ENCODE measurements at regions not wholly inside any gene's neighbourhood (a gene's known extent, or its start where the extent isn't known, plus 50 kb on each side); places are given as distances from the start of the nearest gene placed in this dataset.

GRCh38 chr3:64358176-64358575 lies 132.9 kb upstream of the PRICKLE2 start:
- Histone ChIP-seq H3K27ac (peak overlapping the region in 1 of 4 donors; percentile 28), H3K27me3 (no peaks in the 10 kb centered on the region), H3K9me3 (no peaks in the 10 kb centered on the region), H3K4me3 (no peak overlapping the region), H3K36me3 (no peaks in the 10 kb centered on the region), H3K4me1 (peaks cover 13 to 35% (median 26%) of the 10 kb centered on the region in 4 donors)
- no peak for TF ChIP-seq EP300 (IDR thresholded peaks at IDR 0.05)
- WGBS, 2 donors = 55 to 59% methylated on average over 4 of the region's 4 CpGs
- DNase-seq (no peak), ATAC-seq (ENCODE audit: low FRiP score in 2 of 2) (no peak)

DNA sequence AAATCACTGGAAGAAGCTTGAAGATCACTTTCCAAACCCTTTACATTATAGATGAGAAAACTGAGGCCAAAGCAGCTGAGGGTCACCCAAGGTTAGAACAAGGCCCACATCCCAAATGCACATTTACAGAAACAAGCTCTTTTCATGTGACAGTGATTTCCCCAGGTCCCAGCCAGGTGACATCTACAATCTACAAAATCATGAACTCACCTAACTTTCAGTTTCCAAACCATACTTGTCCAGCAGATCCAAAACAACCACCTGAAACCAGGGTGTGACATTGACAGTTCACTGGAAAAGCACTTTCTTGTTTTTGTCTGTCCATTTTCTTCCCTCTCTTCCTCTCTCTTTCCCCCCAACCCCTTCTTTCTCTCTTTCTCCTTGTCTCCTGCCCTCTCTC lies 132.2 kb upstream of the PRICKLE2 start:
- H3K9me3 ChIP-seq = no peaks in the 10 kb centered on the region
- DNase-seq (no peak), ATAC-seq (ENCODE audit: low FRiP score in 2 of 2) (no peak)
- H3K27ac ChIP-seq = peak overlapping the region in 1 of 4 donors; percentile 21
- no peaks in the 10 kb centered on the region for H3K27me3 ChIP-seq
- H3K4me3 ChIP-seq = no peak overlapping the region
- H3K36me3 ChIP-seq = no peaks in the 10 kb centered on the region
- no peak for TF ChIP-seq EP300 (IDR thresholded peaks at IDR 0.05)
- TF ChIP-seq POLR2A (IDR thresholded peaks at IDR 0.05) = no peak
- no peak for TF ChIP-seq CTCF (IDR thresholded peaks at IDR 0.05)
- no peak for TF ChIP-seq POLR2AphosphoS5 (IDR thresholded peaks at IDR 0.05)
- H3K4me1 ChIP-seq = peaks cover 20 to 37% (median 30%) of the 10 kb centered on the region in 4 donors

DNA sequence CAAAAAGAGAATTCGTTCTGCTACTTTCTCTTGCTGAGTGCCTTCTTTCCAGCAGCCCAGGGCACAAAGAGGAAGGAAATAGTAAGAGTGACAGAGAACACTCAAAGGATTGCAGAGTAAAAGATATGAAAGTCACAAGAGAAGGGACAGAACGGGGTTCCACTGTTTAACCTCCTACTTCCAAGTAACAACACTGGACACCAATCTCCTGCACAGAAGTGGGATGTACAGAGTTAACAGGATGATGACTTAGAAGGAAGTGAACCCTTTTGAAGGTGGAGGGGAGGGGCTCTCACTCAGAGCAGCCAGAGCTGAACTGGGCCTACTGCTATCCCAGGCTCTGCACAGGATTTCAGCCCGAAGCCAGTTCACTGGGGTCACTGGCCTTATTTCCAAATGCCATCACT lies 130.1 kb upstream of the PRICKLE2 start:
- Histone ChIP-seq H3K9me3 (no peaks in the 10 kb centered on the region), H3K36me3 (no peaks in the 10 kb centered on the region), H3K4me3 (peak overlapping the region in 1 of 4 donors; percentile 20), H3K4me1 (peaks cover 34 to 56% (median 43%) of the 10 kb centered on the region in 4 donors), H3K27me3 (no peaks in the 10 kb centered on the region), H3K27ac (peak overlapping the region; percentile 54 to 76 (median 64))
- ATAC-seq (ENCODE audit: low FRiP score in 2 of 2) (peak; percentile 37 to 70), DNase-seq (peak in 1 of 2 donors; percentile 39)
- 18 to 24% methylated on average over 3 of the region's 3 CpGs for WGBS, 2 donors
- TF ChIP-seq CTCF (IDR thresholded peaks at IDR 0.05) = no peak
- TF ChIP-seq POLR2A (IDR thresholded peaks at IDR 0.05) = no peak
- no peak for TF ChIP-seq EP300 (IDR thresholded peaks at IDR 0.05)
- TF ChIP-seq POLR2AphosphoS5 (IDR thresholded peaks at IDR 0.05) = no peak

- DNase-seq = no peak
- H3K4me1 ChIP-seq = peaks cover 30 to 56% (median 45%) of the 10 kb centered on the region in 4 donors
- TF ChIP-seq POLR2AphosphoS5 (IDR thresholded peaks at IDR 0.05) (no peak), EP300 (IDR thresholded peaks at IDR 0.05) (no peak)
- 65 to 75% methylated on average over 5 of the region's 5 CpGs for WGBS, 2 donors
- no peaks in the 10 kb centered on the region for H3K27me3 ChIP-seq
- no peaks in the 10 kb centered on the region for H3K9me3 ChIP-seq
- peak overlapping the region in 1 of 4 donors; percentile 20 for H3K4me3 ChIP-seq
- ATAC-seq (ENCODE audit: low FRiP score in 2 of 2) = no peak
- no peaks in the 10 kb centered on the region for H3K36me3 ChIP-seq
- H3K27ac ChIP-seq = peak overlapping the region; percentile 54 to 76 (median 64)
Measured at GRCh38 chr3:64354956-64355355, 129.7 kb upstream of the PRICKLE2 start.

DNA sequence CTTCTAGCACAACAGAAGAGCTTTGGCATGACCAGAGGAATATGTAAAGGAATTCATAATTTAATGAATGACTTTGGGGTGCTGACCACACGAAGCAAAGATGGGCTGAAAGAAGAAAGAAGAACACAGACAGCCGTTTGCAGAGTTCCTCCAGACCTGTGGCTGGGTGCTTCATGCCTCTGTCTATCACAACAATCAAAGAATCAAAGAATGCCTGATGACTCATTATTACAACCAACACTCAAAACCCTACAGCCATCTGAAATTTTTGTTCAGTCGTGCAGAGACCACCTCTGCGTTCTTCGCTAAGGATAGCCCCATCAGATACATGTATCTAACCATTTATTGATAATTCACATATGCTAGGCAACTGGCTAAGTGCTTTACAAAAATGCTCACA lies 129.0 kb upstream of the PRICKLE2 start:
- Histone ChIP-seq H3K27ac (peak overlapping the region in 2 of 4 donors; percentile 54 to 76), H3K4me3 (no peak overlapping the region), H3K9me3 (no peaks in the 10 kb centered on the region), H3K27me3 (no peaks in the 10 kb centered on the region), H3K4me1 (peaks cover 29 to 56% (median 45%) of the 10 kb centered on the region in 4 donors), H3K36me3 (no peaks in the 10 kb centered on the region)
- ATAC-seq (ENCODE audit: low FRiP score in 2 of 2) = no peak
- DNase-seq = no peak
- WGBS, 2 donors = 82% methylated on average over 5 of the region's 5 CpGs
- no peak for TF ChIP-seq POLR2A (IDR thresholded peaks at IDR 0.05)
- no peak for TF ChIP-seq EP300 (IDR thresholded peaks at IDR 0.05)
- TF ChIP-seq CTCF (IDR thresholded peaks at IDR 0.05) = no peak
- TF ChIP-seq POLR2AphosphoS5 (IDR thresholded peaks at IDR 0.05) = no peak

- Histone ChIP-seq H3K36me3 (no peaks in the 10 kb centered on the region), H3K27me3 (no peaks in the 10 kb centered on the region), H3K9me3 (no peaks in the 10 kb centered on the region), H3K4me1 (peaks cover 29 to 49% (median 45%) of the 10 kb centered on the region in 4 donors), H3K27ac (peak overlapping the region; percentile 54 to 76 (median 68)), H3K4me3 (no peak overlapping the region)
- no peak for TF ChIP-seq EP300 (IDR thresholded peaks at IDR 0.05)
- TF ChIP-seq CTCF (IDR thresholded peaks at IDR 0.05) = no peak
- no peak for TF ChIP-seq POLR2AphosphoS5 (IDR thresholded peaks at IDR 0.05)
- TF ChIP-seq POLR2A (IDR thresholded peaks at IDR 0.05) = no peak
- no peak for ATAC-seq (ENCODE audit: low FRiP score in 2 of 2)
- no peak for DNase-seq
- WGBS, 2 donors = 54 to 55% methylated on average over 6 of the region's 6 CpGs
Measured at GRCh38 chr3:64353226-64353625, 128.0 kb upstream of the PRICKLE2 start.

All from upper lobe of left lung (tissue), 6 donors.